HG03066 (cell line): ENCODE measurements at regions not wholly inside any gene's neighbourhood (a gene's known extent, or its start where the extent isn't known, plus 50 kb on each side); places are given as distances from the start of the nearest gene placed in this dataset.

Experiments used
- ATAC-seq: cut with Tn5 transposase; IDR thresholded peaks from one replicate; pipeline ENCODE4 v1.9.1; 2021; ENCODE audit warnings: low read depth; ENCODE audit not compliant: unreplicated experiment

GRCh38 chr2:7279421-7279949, 362.3 kb downstream of the RNF144A start:
- no peak for ATAC-seq

DNA sequence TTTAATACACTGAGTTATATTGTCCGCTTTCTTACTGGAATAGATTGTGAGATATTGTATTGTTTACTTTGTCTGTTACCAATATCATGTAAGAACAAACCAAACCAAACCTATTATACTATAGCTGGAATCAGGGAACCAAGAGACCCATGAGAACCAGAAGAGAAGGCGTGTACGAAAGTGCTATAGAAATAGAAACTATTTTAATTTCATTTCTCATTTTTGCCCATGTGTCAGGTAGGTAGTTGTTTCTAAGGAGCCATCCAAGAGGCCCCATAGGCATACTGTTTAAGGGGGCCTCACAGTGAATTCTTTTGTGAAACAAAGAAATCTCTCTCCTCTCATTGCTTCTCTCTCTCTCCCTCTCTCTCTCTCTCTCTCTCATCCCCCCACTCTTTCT, 363.6 kb downstream of the RNF144A start:
- ATAC-seq: no peak

- no peak for ATAC-seq
Observed at GRCh38 chr2:7281231-7282201, 364.3 kb downstream of the RNF144A start.

DNA sequence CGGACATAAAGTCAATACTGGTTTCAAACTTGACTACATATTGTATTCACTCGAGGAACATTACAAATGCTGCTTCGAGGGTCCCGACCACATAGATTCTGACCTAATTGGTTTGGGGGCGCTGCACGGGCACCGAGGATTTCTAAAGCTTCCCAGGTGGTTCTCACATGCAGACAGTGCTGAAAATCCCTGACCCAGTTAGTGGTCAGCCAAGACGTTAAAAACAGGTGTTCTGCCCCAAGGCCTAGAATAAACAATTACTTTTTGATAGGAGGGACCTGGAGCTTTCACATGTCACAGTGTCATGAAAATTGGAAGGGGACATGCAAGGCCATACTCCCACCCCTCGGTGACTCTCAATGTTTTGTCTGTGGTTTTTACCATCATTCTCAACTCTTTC, 368.9 kb downstream of the RNF144A start:
- ATAC-seq: no peak

- no peak for ATAC-seq
Observed at GRCh38 chr2:7288484-7288883, 371.3 kb downstream of the RNF144A start.

- no peak for ATAC-seq
Observed at GRCh38 chr2:7289697-7290096, 372.5 kb downstream of the RNF144A start.

DNA sequence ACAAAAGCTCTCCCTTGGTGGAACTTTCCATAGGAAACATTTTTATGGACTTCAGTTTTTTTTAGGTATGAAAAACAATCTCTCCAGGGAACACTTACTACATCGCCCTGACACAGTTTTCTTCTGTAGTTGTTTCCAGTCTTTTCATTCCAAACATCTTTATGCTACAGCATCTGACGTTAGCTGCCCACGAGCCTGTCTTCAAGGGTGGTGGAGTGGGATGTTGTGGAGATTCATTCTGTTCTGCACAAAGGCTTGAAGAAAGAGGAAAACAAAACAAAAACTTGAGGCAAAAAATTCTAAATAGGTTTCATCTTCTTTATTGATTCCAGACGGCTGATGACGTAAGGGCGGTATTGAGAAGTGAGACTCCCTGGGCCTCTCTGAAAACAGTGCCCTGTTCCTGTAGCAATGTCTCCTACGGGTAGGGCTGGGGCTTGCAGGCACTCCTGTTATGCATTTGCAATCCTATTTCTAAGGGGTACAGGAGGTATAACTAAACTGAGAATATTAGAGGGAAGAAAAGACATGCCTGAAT, 375.0 kb downstream of the RNF144A start:
- ATAC-seq: no peak

DNA sequence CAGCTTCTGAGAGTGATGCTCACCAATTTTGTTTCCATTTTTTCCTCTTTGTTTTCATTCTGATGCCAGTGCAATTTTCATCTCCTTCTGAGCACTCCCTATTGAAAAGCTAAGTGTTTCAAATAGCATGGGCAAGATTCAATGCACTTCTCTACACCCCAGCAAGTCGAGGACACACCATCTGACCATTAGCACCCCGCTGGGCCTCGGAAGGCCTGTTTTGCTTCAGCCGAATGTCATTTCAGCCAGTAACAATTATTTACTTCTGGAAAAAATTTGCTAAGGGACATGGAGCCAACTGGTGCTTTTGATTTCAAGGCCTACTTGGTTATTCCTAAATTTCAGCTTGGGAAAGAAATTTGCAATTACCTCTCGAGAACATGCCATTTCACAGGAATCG, 392.4 kb downstream of the RNF144A start:
- ATAC-seq: no peak

GRCh38 chr2:7324706-7325105, 407.5 kb downstream of the RNF144A start:
- no peak for ATAC-seq

DNA sequence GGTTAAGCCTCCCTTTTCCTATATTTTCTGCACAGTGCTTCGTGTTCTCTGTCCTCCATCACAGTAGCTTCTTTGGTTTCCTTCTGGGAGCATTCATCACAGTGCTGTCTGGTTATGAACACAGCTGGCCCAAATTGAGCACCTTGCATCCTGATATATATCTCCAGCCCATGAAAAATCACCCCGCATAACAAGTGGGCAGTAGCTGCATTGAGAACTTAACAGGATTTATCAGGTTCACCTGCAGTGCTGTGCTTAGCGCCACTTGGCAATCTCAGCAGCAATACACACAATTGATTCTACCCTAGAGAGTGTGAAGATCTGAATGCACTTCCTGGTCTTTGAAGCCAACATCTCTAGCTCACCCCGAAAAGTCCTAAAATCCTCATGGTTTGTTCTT, 408.0 kb downstream of the RNF144A start:
- no peak for ATAC-seq

- no peak for ATAC-seq
Observed at GRCh38 chr2:7329465-7329864, 412.3 kb downstream of the RNF144A start.

- ATAC-seq: no peak
Observed at GRCh38 chr2:7333189-7333765, 416.1 kb downstream of the RNF144A start.

DNA sequence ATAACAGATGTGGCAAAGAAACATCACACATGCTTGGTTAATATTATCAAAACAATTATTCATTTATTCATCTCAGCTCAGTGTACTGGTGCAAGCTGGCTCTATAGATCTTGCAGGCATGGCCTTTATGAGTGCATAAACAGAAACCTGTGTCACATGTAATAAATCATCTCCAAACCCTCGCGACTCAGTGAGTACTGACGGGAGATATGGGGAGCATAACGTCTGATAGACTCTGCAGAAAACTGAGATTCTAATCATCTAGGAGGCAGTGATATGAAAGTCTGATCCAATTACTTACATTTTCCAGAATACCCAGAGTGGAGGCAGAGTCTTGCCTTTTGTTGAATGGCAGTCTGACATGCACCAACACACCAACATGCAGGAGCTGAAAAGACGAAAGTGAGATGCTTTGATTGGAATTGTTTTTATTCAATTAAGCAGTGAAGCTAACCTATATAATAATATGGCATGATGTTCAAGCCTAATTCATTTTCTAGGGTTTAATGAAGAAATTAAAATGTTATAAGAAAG, 416.8 kb downstream of the RNF144A start:
- ATAC-seq: no peak

DNA sequence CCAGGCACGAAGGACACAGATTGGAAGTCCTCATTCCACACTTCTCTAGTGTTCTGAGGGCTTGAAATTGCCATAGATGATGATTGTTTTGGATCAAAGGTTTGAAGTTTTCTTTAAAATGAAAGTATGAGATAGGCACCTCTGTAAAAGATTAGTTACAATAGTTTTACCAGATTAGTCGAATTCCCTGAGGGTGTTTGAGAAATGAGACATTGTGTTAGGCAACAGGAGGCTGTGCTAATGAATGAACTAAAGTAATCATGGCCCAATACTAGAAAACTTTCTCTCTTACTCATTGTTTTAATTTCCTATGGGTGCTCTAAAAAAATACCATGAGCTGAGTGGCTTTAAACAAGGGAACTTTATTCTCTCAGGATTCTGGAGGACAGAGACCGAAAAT, 421.7 kb downstream of the RNF144A start:
- no peak for ATAC-seq

DNA sequence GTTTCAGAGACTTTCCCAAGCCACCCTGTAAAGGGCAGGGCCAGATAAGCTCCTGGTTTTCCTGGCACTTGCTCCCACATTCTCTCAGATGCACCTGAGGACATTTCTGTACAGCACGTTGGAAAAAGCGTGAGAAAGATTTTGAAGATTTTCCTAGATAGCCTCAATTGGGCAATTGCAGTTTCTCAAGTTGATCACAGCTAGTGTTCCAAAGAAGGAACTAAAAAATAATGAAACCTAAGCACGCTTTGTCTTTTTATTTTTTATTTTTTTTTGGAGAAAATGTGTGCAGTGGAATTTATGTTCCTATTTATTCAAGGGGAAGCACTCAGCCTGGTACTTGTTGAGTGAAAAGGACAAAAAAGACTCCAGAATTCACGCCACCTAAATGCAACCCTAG, 429.1 kb downstream of the RNF144A start:
- ATAC-seq: no peak

DNA sequence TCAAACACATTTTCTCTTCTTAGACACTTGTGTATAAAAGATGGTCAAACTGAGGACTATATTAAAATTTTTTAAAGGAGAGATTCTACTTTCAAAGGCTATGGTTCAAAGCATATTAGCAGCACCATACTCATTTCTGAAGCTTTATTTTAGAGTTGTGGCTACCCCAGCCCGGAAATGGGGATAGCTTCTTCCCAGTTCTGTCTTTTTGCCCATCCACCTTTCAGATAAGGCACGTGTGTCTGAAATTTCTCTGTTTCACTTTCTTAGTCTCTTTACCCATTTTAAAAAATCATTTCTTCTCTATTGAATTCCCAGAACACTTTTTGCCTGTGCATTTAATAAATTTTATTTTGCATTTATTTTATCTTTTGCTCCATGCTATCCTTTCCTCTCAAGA, 431.5 kb downstream of the RNF144A start:
- ATAC-seq: no peak

DNA sequence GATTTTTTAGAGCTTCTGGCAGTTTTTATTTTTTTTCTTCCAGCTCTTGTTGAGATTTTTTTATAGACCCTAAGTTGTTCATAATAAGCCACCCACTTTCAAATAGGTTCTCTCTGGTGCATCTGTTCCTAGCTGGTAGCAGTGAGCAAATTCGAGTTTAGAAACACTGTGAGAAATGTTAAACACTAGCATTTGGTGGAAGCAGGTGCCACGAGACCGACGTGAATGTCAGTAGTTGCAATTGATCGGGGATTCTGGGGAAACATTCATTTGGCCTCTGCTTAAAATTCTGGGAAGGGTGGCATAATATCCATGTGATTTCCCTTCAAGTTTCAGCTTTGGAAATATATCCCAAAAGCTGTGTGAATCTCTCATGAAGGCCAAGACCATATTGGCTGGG, 435.0 kb downstream of the RNF144A start:
- no peak for ATAC-seq

DNA sequence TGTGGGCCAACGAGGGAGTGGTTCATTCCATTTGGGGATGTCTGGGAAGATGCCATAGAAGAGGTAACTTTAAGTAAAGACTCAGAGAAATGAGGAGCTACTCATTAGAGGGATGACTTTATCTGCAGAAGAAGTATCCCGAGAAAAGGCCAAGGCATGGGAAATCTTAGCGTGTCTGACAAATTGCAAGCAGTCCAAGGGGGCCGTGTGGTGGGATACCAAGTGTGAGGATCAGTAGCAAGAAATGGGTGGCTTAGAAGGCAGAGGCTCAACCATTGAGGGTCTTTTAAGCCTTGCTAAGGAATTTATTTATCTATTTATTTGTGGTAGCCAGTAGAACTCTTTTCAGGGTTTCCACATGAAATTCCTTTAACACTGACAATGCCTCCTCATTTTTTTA, 436.4 kb downstream of the RNF144A start:
- ATAC-seq: no peak

- ATAC-seq: no peak
Observed at GRCh38 chr2:7355781-7356180, 438.6 kb downstream of the RNF144A start.

GRCh38 chr2:7356909-7357584, 439.8 kb downstream of the RNF144A start:
- ATAC-seq: no peak

DNA sequence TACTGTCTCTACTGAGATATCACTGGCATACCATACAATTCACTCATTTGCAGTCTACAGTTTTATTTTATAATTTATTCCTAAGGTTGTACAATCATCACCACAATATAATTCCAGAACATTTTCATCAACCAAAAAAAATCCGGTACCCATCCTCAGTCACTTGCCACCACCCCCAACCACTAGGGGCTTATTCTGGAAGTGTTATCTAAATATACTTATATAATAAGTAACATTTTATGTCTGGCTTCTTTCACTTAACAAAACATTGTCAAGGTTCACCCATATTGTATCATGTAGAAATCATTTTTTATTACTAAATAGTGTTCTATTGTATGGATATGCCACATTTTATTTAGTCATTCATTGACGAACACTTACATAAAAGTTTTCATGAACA, 440.8 kb downstream of the RNF144A start:
- ATAC-seq: no peak
